ENCODE measurements at regions not wholly inside any gene's neighbourhood (a gene's known extent, or its start where the extent isn't known, plus 50 kb on each side); places are given as distances from the start of the nearest gene placed in this dataset.

GRCh38 chr3:25283613-25284012 is 144.4 kb upstream of the RARB start:
- no TSS peak for BruUV-seq (replicated peaks)
- H3K9me3 ChIP-seq (replicated peaks; ENCODE audit: control insufficient read depth, insufficient read depth, low read length): no peaks in the 10 kb centered on the region
- H3K4me2 ChIP-seq (ENCODE audit: insufficient read depth, low read length): no peak overlapping the region
- intact Hi-C loops (cut with micrococcal nuclease): no loop called here
- DNase-seq (ENCODE audit: low read depth, low spot score) (no peak), FAIRE-seq (no peak)
- TF ChIP-seq, protein P1, sequence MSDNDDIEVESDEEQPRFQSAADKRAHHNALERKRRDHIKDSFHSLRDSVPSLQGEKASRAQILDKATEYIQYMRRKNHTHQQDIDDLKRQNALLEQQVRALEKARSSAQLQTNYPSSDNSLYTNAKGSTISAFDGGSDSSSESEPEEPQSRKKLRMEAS (IDR thresholded peaks at IDR 0.05; ENCODE audit: insufficient read depth, insufficient read length): no peak
- TF ChIP-seq POLR2A (IDR thresholded peaks at IDR 0.05; ENCODE audit: low read depth, low read length) (no peak), GATA2 (IDR thresholded peaks at IDR 0.05; ENCODE audit: insufficient read depth, insufficient read length, low read depth, low read length) (no peak), MYC (IDR thresholded peaks at IDR 0.05; ENCODE audit: low read depth, low read length) (no peak), JUN (IDR thresholded peaks at IDR 0.05; ENCODE audit: borderline replicate concordance, insufficient read depth, insufficient read length, low read depth) (no peak), FOS (IDR thresholded peaks at IDR 0.05; ENCODE audit: borderline replicate concordance, insufficient read depth, low read length) (no peak), POLR2AphosphoS5 (IDR thresholded peaks at IDR 0.05; ENCODE audit: insufficient read depth, low read depth, low read length) (no peak), EZH2 (IDR thresholded peaks at IDR 0.05; ENCODE audit: borderline replicate concordance, low read depth, low read length, severe bottlenecking) (no peak)
- TF ChIP-seq, protein P2, sequence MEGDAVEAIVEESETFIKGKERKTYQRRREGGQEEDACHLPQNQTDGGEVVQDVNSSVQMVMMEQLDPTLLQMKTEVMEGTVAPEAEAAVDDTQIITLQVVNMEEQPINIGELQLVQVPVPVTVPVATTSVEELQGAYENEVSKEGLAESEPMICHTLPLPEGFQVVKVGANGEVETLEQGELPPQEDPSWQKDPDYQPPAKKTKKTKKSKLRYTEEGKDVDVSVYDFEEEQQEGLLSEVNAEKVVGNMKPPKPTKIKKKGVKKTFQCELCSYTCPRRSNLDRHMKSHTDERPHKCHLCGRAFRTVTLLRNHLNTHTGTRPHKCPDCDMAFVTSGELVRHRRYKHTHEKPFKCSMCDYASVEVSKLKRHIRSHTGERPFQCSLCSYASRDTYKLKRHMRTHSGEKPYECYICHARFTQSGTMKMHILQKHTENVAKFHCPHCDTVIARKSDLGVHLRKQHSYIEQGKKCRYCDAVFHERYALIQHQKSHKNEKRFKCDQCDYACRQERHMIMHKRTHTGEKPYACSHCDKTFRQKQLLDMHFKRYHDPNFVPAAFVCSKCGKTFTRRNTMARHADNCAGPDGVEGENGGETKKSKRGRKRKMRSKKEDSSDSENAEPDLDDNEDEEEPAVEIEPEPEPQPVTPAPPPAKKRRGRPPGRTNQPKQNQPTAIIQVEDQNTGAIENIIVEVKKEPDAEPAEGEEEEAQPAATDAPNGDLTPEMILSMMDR (IDR thresholded peaks at IDR 0.05; ENCODE audit: extremely low read depth in 1 of 2, insufficient read depth in 1 of 2, low read depth in 1 of 2, low read length in 2 of 2): no peak
- ChIA-PET POLR2A (no interaction called here), CTCF (interaction anchor here (1.1 to 1.2 kb wide), 2 partner anchors 249 to 310 kb away, joined by 3 to 4 read pairs; no protein-coding TSS in a partner anchor)
- no peaks in the 10 kb centered on the region for H3K36me3 ChIP-seq (ENCODE audit: control insufficient read depth in 2 of 2, extremely low read depth in 1 of 2, insufficient read depth in 2 of 2, low read length in 2 of 2)
- H3K9ac ChIP-seq (replicated peaks; ENCODE audit: extremely low read depth, insufficient read depth, low read length): no peak overlapping the region
- H3K4me3 ChIP-seq (replicated peaks in 1 of 3; ENCODE audit: insufficient read depth in 1 of 3, low read depth in 1 of 3, low read length in 3 of 3): no peak overlapping the region
- dilution Hi-C loops (cut with MboI; ENCODE audit: extremely low pct_ligation_motif_present, low sequenced_read_pairs): no loop called here
- H2AFZ ChIP-seq (ENCODE audit: low read depth, low read length): no peak overlapping the region
- H3K79me2 ChIP-seq (ENCODE audit: control insufficient read depth, insufficient read depth, low read length): no peaks in the 10 kb centered on the region
- no peaks in the 10 kb centered on the region for H3K27me3 ChIP-seq (ENCODE audit: control insufficient read depth in 2 of 2, insufficient read depth in 2 of 2, low read length in 2 of 2)
- no peaks in the 10 kb centered on the region for H3K4me1 ChIP-seq (ENCODE audit: control insufficient read depth, extremely low read depth, insufficient read depth, low read length)
- no peak overlapping the region for H3K27ac ChIP-seq (ENCODE audit: insufficient read depth, low read depth, low read length)
- H3K9me1 ChIP-seq (replicated peaks; ENCODE audit: control insufficient read depth, extremely low read depth, insufficient read depth, low read length): no peaks in the 10 kb centered on the region
- no peaks in the 10 kb centered on the region for H4K20me1 ChIP-seq (replicated peaks; ENCODE audit: control insufficient read depth, extremely low read depth, insufficient read depth, low read length)

Measured in endothelial cell of umbilical vein (primary cell).